Cardiac septum (tissue), 1 donor: ENCODE measurements at regions not wholly inside any gene's neighbourhood (a gene's known extent, or its start where the extent isn't known, plus 50 kb on each side); places are given as distances from the start of the nearest gene placed in this dataset.

Experiments used
- DNase-seq: peaks from one replicate; pipeline ENCODE4 v3.0.0-alpha.2; 2020; ENCODE audit warnings: low spot score
- intact Hi-C: fragments of 100-400 bp; cut with DNase I; formaldehyde crosslinking; loops from one replicate; pipeline ENCODE4 v1.14.0; 2022
- donor health status: DM: no; HTN: no; CAD: no.

DNA sequence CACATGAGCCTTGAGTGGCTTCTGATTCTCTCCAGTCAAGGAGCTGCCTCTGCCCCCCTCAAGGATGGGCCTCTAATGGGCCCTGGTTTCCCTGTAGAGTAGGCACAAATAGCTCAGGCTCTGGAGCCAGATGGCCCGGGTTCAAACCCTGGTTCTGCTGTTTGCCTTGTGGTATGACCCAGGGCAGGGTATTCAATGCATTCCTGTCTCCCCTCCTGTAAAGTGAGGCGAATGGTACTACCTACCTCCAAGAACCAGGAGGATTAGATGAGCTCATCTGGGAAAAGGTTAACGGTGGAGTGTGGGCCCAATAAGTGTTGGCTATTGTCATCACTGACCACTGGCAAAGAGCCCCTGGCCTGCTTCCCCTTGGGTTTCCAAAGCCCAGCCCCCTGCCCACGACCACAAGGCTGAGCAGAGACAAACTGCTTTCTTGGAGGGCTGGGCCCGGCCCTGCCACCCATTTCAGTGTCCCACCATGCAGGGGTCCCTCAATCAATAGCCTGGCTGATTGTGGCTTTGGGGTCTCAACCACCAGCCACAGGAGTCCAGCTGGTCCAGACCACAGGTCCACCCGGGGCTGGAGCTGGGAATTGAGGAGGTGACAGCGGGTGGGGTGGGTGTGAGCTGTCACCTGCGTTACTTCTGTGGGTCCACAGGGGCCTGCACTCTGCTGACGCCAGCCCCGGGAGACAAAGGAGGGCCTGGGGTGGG lies 115.6 kb upstream of the RUNX3 start:
- DNase-seq: no peak
- intact Hi-C loops: no loop called here

GRCh38 chr1:25043228-25043580 lies 113.1 kb upstream of the RUNX3 start:
- intact Hi-C loops: no loop called here
- no peak for DNase-seq

GRCh38 chr1:25042331-25043227 lies 112.5 kb upstream of the RUNX3 start:
- intact Hi-C loops: no loop called here
- no peak for DNase-seq

- no peak for DNase-seq
These were observed 111.8 kb upstream of the RUNX3 start for GRCh38 chr1:25041916-25042315.

DNA sequence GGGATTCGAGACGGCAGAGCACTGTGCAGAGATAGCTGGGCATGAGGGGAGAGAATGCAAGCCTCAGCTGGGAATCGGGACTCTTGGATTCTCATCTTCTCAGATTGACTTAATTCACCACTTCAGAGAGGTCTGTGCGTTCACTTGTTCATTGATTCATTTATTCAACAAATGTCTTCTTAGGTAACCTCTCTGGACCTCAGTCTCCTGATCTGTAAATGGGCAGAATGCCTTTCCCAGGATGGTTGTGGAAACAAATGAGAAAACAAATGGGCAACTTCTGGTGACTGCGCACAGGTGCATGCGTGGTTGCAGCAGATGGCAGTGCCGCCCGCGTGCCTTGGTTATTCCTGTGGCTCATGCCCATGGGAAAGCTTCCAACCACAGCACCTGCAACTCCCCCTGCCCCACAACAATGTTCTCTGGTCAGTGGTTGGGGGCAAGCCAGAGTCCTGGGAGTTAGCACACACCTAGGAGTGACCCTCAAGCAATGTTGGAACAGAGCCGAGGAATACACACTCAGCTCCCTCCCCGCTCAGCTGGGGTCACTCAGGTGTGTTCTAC lies 110.1 kb upstream of the RUNX3 start:
- DNase-seq: no peak
- intact Hi-C loops: no loop called here

More at GRCh38 chr1:25041916-25042315, 111.8 kb upstream of the RUNX3 start:
- intact Hi-C loops: no loop called here

DNA sequence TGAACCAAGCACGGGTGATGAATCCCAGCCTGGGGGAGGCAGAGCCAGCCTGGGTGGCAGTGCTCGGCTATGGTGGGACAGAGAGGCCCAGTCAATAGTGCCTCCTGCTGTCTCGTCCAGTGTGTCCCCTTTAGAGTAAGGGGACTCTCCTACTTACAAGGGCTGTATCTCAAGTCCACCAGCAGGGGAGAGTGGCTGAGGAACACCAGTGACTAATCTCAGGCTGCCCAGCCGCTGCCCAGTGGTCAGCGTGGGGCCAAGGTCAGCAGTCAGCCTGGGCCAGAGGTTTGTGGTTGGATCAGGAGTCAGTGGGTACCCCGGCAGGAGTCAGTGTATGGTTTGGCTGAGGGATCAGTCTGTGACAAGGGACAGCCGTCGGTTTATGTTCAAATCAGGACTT lies 109.2 kb upstream of the RUNX3 start:
- DNase-seq: no peak
- intact Hi-C loops: loop anchor here (5.0 kb wide), 3 partner anchors 63 to 192 kb away; partner anchors contain the start of gene RUNX3

DNA sequence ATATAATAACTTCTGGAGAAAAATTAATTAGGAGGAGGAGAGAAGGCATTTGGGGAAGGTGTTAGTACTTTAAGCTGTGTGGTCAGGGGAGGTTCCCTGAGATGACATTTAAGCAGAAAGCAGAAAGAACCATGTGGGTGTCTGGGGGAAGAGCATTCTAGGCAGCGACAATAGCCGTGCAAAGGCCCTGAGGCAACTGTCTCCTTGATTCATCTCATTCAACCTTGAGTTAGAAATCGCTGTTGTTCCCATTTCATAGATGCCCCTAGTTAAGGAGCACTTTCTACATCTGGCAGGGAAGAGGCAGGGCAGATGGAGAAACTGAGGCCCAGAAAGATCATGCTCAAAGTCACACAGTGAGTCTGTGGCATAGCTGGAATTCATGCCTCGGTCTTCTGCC lies 108.6 kb upstream of the RUNX3 start:
- no peak for DNase-seq
- intact Hi-C loops: loop anchor here (5.0 kb wide), 3 partner anchors 64 to 191 kb away; partner anchors contain the start of gene RUNX3

- intact Hi-C loops: loop anchor here (5.0 kb wide), 3 partner anchors 65 to 190 kb away; partner anchors contain the start of gene RUNX3
- DNase-seq: no peak
These were observed 107.3 kb upstream of the RUNX3 start for GRCh38 chr1:25037174-25038074.

GRCh38 chr1:25036117-25036546 lies 106.1 kb upstream of the RUNX3 start:
- DNase-seq: no peak
- intact Hi-C loops: loop anchor here (5.0 kb wide), 3 partner anchors 66 to 189 kb away; partner anchors contain the start of gene RUNX3

- intact Hi-C loops: loop anchor here (5.0 kb wide), 3 partner anchors 67 to 188 kb away; partner anchors contain the start of gene RUNX3
- DNase-seq: no peak
These were observed 105.5 kb upstream of the RUNX3 start for GRCh38 chr1:25035523-25036116.

DNA sequence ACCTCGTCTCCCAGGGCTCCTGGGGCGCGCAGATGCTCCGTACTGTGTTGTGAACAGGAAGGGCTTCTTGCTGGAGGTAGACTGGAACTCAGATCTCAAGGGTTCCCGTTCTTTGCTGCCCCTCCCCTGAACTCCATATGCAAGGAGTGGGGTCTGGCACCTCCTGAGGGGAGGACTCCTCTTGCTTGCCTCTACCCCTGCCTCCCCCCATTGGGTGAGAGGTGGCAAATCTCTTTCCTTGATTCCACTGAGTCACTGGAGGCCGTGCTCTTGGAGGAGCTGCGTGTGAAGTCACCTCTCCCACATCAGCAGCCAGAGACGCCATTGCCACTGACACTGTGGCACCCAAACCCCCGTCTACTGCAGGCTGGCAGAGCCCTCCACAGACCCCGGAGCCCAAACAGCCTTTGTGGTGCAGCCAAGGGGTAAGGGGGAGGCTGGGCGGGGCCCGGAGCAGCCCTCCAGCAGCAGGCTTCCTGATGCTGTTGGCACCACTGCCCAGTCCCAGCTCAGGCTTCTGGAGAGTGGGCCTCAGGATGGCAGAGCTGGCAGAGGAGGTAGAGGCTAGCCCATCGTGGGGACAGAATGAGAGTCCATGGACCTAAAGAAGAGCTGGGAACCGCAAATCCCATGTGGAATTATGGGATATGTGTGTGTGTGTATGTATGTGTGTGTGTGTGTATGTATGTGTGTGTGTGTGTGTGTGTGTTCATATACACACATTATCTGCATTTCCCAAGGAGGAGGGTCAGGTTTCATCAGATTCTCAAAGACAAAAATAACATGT lies 104.9 kb upstream of the RUNX3 start:
- no peak for DNase-seq
- intact Hi-C loops: loop anchor here (5.0 kb wide), 3 partner anchors 67 to 188 kb away; partner anchors contain the start of gene RUNX3

DNA sequence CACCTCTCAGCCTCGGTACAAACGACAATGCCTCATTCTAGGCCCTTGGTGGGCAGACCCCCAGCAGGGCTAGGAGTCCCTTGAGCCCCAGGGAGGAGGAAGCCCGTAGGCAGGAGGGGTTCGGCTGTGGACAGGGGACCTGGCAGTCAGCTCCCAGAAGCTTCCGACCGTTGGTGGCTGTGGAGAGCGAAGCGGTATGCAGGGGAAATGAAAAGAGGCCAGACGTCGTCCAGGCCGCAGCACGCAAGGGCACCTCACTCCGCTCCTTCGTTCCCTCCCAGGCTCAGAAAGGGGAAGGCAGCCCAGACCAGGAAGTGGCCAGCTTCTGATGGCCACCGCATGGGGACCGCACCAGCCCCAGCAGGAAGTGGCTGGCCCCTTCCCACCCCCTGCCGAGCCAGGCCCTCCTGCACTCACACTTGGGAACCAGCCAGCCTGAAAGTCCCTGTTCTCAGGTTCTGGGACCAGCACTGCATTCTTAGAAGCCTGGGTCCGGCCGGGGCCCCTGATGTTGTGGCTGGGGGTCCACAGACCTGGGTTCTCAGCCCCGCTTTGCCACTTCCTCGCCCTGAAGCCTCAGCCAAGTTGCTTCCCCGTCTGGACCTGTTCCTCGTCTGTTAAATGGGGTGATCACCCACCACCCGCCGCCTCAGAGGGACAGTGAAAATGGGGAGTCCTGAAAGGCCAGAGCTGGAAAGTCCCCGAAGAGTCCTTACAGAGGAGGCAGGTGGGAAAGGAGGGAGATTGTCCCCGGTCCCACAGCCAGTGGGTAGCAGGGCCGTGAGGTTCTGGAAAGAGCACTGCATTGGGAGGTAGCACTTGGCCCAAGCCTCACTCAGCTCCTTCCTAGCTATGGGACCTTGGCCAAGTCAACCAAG lies 104.0 kb upstream of the RUNX3 start:
- intact Hi-C loops: no loop called here
- DNase-seq: peak; percentile 89

DNA sequence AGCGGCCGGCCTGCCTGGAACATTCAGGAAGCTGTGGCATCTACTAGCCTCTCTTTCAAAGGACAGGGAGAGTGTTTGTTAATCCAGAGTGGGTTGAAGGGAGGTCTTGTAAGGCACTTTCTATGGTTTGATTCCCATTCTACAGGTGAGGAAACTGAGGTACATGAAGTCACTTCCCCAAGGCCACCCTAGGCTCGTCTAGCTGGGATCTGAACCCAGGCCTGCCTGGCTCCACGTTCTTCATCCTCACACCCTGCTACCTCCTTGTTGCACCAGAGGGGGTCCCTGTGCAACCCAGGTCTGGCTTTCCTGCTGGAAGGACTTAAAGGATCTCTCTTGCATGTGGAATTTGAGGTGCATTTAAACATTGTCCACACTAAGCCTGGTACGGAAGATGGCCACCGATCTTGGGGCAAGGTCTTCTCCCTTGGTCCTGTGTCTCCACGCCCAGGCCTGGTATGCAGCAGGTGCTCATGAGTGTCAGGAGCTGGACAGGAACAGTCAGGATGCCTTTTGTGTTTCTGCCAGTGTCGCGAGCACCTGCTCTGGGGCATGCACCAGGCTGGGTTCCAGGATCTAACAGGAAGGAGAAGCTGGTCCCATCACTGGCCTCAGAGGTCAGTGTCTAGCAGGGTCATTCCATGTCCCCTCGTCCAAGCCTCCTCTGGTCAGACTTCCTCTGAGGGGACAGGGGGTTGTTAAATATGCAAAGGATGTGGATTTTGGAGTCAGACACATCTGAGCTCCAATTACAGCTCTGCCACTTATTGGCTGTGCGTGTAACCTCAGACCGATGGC lies 103.2 kb upstream of the RUNX3 start:
- intact Hi-C loops: no loop called here
- DNase-seq: no peak

DNA sequence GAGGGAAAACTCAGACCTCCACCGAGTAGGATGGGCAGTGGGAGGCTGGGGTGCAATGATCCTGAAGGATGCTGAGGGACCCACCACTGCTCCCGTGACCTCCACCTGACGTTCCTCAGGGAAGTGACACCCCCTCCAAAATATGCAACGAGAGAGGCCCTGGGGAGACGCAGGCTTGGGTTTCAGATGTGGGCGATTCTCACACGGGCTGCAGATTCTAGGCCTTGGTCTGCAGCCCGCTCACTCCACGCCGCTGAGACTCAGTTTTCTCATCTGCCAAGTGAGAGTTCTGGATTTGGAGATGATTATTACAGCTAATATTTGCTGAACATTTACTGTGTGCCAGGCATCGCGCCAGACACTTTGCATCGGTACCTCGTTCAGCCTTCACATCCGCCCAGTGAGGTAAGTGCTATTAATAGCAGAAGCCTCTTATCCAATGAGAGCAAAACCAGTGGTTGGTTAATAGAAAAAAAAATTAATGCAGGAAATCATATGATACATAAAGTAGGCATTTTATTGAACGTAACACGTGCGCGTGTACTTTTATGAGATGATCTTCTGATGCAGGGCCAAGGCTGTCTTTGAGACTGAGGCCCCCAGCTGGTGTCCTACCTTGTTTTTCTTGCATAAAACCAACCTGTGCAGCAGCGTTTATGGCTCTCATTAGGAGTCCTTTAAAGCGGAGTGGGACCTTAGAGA lies 102.0 kb upstream of the RUNX3 start:
- DNase-seq: no peak
- intact Hi-C loops: no loop called here

- intact Hi-C loops: no loop called here
- no peak for DNase-seq
These were observed 101.5 kb upstream of the RUNX3 start for GRCh38 chr1:25031601-25031965.
